Progenitor cell of endocrine pancreas (in vitro differentiated cells): ENCODE measurements at regions not wholly inside any gene's neighbourhood (a gene's known extent, or its start where the extent isn't known, plus 50 kb on each side); places are given as distances from the start of the nearest gene placed in this dataset.
A peak's percentile ranks its signal among the peaks of the same experiment; 100 is the strongest.

Source experiments
- DNase-seq: peaks from one replicate; pipeline ENCODE4 v3.0.0; 2021; ENCODE audit warnings: low spot score; ENCODE audit not compliant: unreplicated experiment
- H3K27ac Mint-ChIP-seq: 2 replicates; pipeline ENCODE4 v1.8.0; 2021; ENCODE audit warnings: mild to moderate bottlenecking, moderate library complexity, mixed read lengths
- H3K27me3 Mint-ChIP-seq: 2 replicates; pipeline ENCODE4 v1.8.0; 2021; ENCODE audit warnings: mixed read lengths
- H3K36me3 Mint-ChIP-seq: 2 replicates; pipeline ENCODE4 v1.8.0; 2022; ENCODE audit warnings: mixed read lengths; ENCODE audit not compliant: insufficient read depth
- H3K4me1 Mint-ChIP-seq: 2 replicates; pipeline ENCODE4 v1.8.0; 2021; ENCODE audit warnings: low read depth, mixed read lengths
- H3K4me3 Mint-ChIP-seq: 2 replicates; pipeline ENCODE4 v1.8.0; 2021; ENCODE audit warnings: low read depth, mild to moderate bottlenecking, moderate library complexity, mixed read lengths
- H3K9me3 Mint-ChIP-seq: 2 replicates; pipeline ENCODE4 v1.8.0; 2021; ENCODE audit warnings: low read depth, mixed read lengths
- TF ChIP-seq, protein P1 (sequence below): fragments of 200-600 bp; sonication (generic); IDR thresholded peaks from one replicate; pipeline ENCODE4 v1.5.0; 2021; ENCODE audit warnings: antibody characterized with exemption, mild to moderate bottlenecking; ENCODE audit not compliant: unreplicated experiment

DNA sequence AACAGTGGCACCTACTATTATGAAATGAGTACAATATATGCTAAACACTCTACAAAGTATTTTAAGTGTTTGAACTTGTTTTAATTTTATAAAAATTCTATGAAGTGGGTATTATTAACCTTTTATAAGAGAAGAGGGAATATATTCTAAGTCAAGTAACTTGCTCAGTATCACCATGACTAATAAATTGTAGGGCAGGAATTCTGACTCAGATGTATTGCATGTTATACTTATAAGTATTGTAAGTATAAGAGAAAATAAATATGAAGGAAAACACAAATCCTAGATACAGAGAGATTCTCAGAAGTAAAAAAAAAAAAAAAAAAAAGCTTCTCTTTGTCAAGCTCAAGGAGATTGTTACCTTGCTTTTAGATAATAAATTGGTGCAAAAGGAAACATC, 893.2 kb downstream of the SLC16A7 start:
- H3K27ac Mint-ChIP-seq = no peak overlapping the region
- H3K4me1 Mint-ChIP-seq = peaks cover 10% of the 10 kb centered on the region
- no peak overlapping the region for H3K4me3 Mint-ChIP-seq
- no peaks in the 10 kb centered on the region for H3K9me3 Mint-ChIP-seq
- TF ChIP-seq, protein P1, sequence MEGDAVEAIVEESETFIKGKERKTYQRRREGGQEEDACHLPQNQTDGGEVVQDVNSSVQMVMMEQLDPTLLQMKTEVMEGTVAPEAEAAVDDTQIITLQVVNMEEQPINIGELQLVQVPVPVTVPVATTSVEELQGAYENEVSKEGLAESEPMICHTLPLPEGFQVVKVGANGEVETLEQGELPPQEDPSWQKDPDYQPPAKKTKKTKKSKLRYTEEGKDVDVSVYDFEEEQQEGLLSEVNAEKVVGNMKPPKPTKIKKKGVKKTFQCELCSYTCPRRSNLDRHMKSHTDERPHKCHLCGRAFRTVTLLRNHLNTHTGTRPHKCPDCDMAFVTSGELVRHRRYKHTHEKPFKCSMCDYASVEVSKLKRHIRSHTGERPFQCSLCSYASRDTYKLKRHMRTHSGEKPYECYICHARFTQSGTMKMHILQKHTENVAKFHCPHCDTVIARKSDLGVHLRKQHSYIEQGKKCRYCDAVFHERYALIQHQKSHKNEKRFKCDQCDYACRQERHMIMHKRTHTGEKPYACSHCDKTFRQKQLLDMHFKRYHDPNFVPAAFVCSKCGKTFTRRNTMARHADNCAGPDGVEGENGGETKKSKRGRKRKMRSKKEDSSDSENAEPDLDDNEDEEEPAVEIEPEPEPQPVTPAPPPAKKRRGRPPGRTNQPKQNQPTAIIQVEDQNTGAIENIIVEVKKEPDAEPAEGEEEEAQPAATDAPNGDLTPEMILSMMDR = no peak
- DNase-seq = no peak
- peaks cover 8% of the 10 kb centered on the region for H3K27me3 Mint-ChIP-seq
- no peaks in the 10 kb centered on the region for H3K36me3 Mint-ChIP-seq

DNA sequence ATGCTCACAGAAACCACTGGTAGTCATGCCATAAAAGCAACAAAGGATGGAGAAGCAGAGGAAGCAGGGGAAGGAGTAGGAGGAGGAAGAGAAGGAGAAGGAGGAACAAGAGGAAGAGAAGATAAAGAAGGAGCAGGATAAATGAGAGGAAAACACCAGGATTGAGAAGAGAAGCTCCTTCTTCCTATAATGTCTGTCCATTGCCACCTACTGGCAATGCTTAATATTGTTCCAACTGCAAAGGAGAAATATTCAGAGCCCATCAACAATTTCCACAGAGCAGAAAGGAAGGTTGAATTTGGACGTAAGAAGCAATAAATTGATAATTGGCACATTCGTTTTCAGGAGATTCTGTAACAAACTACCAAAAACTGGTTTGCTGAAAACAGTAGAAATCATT, 898.4 kb downstream of the SLC16A7 start:
- Mint-ChIP-seq H3K4me3 (no peak overlapping the region), H3K9me3 (no peaks in the 10 kb centered on the region), H3K27ac (no peak overlapping the region), H3K27me3 (peaks cover 6% of the 10 kb centered on the region), H3K36me3 (no peaks in the 10 kb centered on the region), H3K4me1 (no peaks in the 10 kb centered on the region)
- TF ChIP-seq, protein P1 = peak; percentile 72
- DNase-seq = no peak

DNA sequence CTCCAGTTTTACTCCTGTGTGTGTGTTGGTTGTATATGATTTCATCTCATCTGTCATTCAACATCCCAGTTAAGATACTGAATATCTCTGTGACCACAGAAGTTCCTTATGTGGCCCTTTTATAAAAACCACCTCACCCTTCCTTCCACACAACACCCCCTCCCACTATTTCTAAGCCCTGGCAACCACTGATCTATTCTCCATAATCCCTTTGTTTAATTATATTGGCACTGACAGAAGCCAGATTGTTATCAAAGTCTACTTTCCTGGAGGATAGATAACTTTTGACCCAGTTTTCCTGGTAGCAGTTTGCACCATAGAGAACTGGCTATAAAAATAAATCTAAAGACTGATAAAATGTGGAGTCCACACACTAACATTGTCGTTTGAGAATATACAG, 902.8 kb downstream of the SLC16A7 start:
- no peaks in the 10 kb centered on the region for H3K4me1 Mint-ChIP-seq
- TF ChIP-seq, protein P1 = no peak
- DNase-seq = no peak
- no peaks in the 10 kb centered on the region for H3K9me3 Mint-ChIP-seq
- no peak overlapping the region for H3K4me3 Mint-ChIP-seq
- no peaks in the 10 kb centered on the region for H3K36me3 Mint-ChIP-seq
- H3K27me3 Mint-ChIP-seq = no peaks in the 10 kb centered on the region
- H3K27ac Mint-ChIP-seq = no peak overlapping the region

DNA sequence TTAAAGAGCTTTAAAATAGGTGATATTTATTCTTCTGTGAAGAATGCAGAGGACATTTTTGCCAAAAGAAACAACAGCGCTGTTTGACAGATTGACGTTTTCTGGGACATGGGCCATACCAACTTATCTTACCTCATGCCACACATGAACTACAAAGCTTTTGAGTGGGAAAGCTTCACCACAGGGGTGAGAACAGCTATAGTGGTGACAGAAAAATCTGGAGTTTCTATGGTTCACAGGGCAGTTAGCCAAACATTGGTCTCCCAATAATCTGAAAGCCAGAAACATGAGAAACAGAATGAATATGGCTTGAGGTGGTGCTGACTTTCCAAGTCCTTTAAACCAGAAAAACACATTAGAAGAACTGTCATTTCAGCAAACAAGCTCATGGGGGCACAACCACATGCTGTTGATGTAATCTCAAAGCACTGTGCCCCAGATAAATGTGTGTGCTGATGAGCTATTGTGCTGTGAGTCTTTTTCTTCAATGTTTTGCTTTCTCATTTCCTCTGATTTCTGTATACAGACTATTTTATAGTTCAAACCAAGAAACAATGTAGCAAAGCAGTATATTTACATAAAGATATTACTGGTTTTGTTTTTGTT, 905.4 kb downstream of the SLC16A7 start:
- no peaks in the 10 kb centered on the region for H3K27me3 Mint-ChIP-seq
- no peak overlapping the region for H3K27ac Mint-ChIP-seq
- TF ChIP-seq, protein P1 = no peak
- H3K4me1 Mint-ChIP-seq = no peaks in the 10 kb centered on the region
- peaks cover 3% of the 10 kb centered on the region for H3K9me3 Mint-ChIP-seq
- no peak for DNase-seq
- no peaks in the 10 kb centered on the region for H3K36me3 Mint-ChIP-seq
- H3K4me3 Mint-ChIP-seq = no peak overlapping the region

DNA sequence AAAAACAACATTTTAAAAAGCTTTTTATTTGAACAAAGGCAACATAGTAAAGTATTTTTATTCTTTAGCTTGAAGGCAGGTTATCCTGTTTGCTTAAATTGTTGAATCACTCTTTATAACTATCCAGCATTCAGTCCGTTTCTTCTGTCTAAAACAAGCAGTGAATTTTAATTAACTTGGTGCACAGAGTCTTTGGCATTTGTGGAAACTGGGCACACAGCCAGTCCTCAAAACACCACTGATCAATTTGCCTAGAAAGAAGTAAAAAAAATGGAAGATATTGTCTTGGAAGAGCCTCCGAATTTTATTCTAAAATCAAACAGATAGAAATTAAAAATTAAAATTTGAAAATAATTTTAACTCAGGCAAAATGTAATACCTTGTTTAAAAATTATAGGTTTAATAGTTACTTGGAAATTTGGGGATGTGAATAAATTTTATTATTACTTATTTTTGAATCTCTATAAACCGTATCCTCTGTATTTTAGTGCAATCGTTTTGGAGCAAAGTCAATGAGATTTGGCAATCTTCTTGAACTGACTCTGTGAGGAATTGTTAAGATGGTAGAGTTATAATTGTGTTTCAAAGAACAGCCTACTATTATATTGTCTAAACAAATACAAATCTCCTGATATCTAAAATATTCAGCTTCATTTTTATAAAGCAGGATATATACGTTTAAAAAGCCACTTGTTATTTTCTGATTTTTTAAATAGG, 927.0 kb downstream of the SLC16A7 start:
- TF ChIP-seq, protein P1 = no peak
- Mint-ChIP-seq H3K4me3 (no peak overlapping the region), H3K4me1 (no peaks in the 10 kb centered on the region), H3K27me3 (no peaks in the 10 kb centered on the region), H3K9me3 (peaks cover 4% of the 10 kb centered on the region), H3K27ac (no peak overlapping the region), H3K36me3 (no peaks in the 10 kb centered on the region)
- DNase-seq = no peak
